GM18517 (cell line): ENCODE measurements at regions not wholly inside any gene's neighbourhood (a gene's known extent, or its start where the extent isn't known, plus 50 kb on each side); places are given as distances from the start of the nearest gene placed in this dataset.

Experiments
- ATAC-seq: cut with Tn5 transposase; IDR thresholded peaks from one replicate; pipeline ENCODE4 v1.9.1; 2021; ENCODE audit warnings: mild to moderate bottlenecking, moderate library complexity; ENCODE audit not compliant: unreplicated experiment

DNA sequence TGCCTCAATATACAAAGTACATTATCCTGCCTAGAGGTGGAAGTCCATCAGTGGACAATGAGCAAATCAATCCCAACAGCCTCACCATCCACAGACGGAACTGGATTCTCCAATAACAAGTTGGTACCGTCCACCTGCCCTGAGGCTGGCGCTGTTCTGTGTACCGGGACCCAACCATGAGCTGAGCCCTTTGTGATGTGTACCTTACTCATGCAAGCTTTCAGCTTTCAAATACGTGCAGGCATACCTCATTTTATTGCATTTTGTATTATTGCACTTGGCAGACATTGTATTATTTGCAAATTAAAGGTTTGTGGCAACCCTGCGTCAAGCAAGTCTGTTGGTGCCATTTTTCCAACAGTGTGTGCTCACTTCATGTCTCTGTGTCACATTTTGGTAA is 476.0 kb upstream of the MKI67 start:
- ATAC-seq = no peak

DNA sequence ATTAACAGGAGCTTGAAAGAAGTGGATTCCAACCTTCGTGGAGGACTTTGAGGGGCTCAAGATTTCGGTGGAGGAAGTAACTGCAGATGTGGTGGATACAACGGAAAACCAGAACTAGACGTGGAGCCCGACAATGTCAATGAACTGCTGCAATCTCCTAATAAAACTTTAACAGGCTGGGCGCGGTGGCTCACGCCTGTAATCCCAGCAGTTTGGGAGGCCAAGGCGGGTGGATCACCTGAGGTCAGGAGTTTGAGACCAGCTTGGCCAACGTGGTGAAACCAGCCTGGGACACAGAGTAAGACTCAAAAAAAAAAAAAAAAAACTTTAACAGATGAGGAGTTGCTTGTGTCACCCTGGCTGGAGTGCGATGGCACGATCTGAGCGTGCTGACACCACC is 477.8 kb upstream of the MKI67 start:
- no peak for ATAC-seq

DNA sequence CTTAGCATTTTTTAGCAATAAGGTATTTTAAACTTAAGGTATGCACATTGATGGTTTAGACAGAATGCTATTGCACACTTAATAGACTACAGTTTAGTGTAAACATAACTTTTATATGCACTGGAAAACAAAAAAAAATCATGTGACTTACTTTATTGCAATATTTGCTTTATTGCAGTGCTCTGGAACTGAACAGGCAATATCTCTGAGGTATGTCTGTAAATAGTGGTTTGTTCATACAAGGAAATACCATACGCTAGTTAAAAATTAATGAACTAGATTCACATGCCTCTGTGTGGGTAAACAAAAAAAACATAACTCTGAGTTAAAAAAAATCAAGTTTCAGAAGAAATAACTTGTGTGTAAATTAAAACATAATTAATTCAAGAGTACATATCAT is 479.0 kb upstream of the MKI67 start:
- no peak for ATAC-seq

DNA sequence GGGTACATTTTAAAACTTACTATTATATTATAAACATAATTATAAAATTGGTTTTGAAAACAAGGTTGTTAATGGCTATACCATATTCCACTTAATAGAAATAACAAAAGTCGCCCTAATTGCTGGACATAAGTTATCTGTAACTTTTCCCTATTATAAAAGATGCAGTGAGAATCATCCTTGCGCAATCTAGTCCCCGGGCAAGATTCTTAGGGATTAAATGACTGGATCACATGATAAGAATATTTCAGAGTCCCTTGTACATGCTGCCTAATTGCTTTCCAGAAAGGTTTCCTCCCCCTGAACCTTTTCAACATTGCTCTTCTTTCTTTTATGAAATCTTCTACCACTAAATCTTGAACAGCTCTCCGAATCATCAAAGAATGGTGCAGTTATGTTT is 479.8 kb upstream of the MKI67 start:
- no peak for ATAC-seq

DNA sequence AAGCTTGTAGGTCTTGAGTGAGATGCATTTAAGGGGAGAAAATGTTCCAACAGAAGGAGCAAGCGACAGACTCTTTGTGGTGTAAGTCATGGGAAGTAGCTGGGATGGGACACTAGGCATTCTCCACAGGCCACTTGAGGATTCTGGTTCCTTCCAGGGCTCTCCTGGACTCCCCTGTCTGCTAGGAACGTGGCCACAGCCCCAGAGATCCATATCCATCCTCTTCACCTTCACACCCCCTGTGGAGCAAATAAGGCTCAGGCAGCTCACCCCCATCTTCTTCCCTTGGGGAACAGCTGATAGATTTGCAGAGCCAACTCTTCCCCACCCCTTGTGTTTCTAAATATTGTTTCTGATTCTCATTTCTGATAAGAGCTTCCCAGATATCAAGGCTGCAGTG is 482.6 kb upstream of the MKI67 start:
- no peak for ATAC-seq

DNA sequence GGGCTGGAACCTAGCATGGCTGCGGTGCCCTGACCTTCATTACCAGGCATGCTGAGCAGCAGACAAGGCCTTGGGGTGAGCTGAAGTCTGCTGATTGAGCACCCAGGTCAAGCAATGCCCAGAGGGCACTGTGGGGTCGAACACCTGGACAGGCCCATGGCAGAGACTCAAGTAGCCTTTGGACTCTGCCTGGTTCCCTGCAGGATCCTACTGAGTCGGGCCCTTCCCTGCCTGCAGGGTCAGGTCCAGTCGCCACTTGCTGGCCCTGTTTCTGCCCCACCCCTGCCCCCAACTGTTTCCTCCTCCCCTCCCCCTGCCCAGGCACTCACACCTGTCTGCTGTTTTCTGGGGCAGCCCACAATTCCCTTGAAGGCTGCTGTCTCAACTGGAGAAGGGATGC is 483.2 kb upstream of the MKI67 start:
- ATAC-seq = no peak

DNA sequence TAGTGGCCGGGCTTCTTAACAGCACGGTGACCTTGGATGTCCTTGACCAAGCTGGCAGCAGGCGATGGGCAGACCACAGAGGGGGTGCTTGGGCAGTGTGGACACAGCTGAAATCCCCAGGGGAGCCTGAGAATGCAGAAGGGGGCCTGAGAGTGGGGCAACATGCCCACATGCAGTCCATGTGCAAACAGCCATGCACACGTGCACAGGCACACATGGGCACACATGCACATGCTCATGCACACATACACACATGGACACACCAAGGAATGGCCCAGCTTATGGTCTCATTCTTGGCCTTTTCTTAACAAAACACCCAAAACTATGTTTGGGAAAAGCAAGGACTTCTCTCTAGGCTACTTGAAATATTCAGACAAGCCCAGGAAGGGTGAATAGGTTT is 483.9 kb upstream of the MKI67 start:
- ATAC-seq = no peak

DNA sequence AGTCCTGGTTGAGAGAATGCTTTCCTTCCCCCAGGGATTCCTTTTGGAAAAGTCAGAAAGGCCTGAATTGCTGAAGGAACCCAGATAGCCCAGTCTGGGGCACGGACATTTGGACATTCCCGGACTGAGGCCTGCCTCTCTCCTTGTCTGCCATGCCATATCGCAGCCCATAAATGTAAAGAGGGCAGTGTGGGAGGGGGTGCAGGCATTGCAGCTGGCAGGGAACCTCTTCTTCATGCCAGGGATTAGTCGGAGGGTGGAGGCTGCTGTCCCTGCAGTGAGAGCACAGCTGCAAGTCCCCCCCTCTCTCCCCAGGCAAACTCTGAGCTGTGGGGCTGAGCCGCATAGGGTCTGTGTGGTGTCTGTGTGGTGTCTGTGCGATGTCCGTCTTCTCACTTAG is 486.0 kb upstream of the MKI67 start:
- ATAC-seq = no peak

DNA sequence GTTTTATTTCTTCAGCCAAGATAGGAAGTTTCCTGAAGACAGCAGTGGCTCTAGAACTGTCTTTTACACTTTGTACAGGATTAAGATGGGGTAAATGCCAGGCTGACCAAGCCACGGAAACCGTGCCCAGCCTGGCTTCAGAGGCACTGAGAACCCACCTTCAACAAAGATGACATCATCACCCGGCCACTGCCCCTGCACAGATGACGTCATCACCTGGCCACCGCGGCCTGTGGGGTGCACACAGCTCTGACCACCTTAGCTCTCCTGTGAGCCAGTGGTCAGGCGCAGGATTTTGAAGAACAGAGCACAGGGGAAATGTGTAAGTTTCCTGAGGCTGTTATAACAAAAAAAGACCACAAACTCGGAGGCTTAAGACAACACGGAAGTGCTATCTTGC is 486.4 kb upstream of the MKI67 start:
- ATAC-seq = no peak

DNA sequence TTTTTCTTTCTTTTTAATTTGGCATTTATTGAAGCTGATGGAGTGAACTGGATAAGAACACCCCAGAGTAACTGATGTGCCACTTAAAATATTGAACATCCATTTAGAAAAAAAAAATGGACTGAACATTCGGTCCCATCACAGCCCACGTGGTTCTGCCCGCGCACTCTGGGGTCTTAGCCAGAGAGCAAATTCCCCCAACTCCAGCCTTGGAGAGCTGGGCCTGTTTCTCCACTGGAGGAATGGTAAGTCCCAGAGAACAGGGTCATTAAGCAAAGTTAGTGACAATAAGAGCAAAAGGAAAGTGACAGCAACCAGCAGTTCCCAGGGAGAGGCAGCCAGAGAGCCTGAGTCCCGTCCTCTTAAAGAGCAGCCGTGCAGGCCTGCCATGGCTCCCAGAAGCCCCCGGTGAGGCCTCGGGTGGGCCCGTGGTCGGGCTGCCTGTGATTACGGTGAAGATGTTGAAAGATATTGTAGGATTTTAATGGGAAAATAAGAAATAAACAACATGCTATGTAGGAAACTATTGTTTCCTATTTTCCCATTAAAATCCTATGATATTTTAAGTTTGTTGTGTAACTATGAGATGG is 487.9 kb upstream of the MKI67 start:
- no peak for ATAC-seq

DNA sequence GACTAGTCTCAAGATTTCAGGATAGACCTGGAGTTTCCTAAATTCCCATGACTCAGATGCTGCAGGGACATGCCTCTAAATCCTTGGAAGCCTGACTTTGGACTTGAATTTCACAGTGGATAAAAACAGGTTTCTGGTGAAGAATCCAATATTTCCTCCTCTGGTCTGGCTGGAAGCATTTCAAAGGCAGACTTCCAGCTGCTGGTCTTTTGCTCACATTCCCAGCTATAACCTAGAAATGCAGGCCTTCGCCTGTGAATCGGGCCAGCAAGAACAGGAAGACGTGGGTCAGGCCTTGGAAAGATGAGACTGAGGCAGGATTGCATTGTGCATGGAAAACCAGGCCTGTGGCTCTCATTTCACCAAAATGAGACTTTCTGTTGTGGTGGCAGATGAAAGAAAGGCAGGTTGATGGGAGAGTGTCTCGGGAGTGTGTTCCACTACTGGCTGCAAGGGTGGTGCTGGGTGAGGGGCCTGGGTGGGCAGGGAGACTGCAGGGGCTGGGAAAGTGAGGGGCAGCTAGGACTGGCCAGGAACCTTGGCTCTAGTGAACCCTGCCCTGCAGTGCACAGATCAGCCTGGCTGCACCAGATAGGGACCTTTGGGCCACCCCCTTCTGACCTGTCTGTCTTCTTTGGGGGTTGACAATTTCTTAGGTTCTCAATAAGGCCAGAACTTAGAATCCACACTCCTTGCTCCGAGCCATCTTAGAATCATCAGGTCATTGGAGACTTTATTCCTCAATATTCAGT is 488.8 kb upstream of the MKI67 start:
- no peak for ATAC-seq

DNA sequence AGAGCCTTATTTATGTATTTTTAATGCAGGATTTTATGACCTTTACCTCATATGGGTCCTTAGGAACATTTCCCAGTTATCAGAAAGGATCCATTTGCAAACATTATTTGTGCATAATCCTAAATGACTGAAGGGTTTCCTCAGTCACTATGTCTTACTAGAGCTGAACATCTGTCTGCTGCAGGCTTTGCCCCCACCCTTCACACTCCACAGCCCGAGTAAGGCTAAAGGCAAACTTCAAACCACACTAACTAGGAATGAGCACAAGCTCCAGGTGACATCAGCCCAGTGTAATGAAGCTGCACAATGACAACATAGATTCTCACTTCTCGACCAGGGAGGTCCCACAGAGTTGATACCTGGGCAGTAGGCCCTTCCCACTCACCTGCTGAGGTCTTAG is 491.3 kb upstream of the MKI67 start:
- ATAC-seq = no peak

DNA sequence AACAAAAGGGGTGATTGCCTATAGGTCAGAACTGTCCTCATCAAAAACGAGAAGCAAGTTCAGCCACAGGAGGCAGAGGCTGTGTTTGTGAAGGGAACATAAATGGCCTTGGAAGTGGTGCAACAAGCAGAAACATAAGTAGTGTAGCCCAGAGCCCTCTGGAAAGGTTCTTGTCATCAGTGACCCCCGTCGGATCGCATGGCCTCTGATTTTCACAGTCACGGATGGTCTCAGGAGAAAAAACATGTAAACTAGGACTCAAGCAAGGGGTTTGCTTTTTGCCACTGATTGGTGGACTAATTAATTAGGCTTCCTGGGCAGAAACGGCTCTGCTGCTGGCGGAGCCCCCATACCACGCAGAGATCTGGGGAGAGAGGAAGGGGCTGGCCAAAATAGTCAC is 496.5 kb upstream of the MKI67 start:
- no peak for ATAC-seq

DNA sequence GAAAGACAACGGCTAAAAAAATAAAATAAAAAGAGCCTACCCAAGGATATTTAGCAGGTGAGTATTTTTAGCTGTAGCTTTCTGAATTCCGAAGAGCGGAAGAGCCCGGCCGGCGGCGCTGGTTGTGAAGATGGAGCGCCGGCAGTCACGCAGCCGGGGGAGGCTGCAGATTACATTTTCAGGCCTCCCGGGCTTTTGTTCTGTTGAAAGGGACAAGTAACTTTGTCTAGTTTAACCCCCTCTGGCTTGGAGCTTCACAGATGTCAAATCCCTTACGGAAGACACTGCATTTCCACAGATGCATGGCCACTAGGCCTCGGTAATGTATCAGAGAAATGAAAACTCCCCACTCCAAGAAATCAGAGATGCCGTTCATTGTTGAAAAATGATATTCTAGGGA is 497.6 kb upstream of the MKI67 start:
- no peak for ATAC-seq

DNA sequence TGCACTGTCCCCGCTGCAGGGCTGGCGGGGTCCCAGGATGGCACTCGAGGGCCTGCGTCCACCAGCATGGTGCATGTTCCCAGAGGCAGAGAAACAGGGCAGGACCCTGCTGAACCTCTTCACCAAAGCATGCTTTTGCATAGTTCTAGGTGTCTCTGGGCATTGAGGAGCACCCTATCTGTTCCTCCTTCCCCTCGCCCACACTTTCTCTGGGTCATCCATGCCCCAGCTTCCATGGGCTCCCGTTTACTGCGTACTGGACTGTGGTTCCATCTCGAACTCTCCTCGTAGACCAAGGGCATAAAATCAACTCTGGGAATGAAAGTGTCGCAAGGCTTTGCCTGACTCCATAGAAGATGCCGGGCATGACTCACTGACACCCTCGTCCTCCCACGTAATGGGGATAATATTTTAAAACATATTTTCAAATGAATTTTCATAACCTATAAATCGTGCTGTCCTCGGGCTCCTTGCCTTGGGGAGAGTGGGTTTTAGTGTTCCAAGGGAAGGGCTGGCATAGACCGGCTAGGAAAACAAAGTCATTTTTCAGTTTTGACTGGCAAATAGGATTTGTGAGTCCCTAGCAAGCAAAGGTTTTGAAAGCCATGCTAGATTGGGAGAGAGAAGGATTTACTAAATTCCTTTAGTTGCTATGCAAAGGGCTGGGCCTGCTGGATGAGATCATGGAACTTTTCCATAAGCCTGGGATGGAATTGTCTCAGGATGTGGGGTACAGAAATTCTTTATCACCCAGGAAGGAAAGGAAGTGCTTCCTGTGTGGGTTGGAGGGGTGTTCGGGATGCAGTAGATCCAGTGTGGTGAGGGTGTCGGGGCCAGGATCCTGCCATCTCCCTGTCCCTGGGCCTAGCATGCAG is 498.7 kb upstream of the MKI67 start:
- no peak for ATAC-seq

DNA sequence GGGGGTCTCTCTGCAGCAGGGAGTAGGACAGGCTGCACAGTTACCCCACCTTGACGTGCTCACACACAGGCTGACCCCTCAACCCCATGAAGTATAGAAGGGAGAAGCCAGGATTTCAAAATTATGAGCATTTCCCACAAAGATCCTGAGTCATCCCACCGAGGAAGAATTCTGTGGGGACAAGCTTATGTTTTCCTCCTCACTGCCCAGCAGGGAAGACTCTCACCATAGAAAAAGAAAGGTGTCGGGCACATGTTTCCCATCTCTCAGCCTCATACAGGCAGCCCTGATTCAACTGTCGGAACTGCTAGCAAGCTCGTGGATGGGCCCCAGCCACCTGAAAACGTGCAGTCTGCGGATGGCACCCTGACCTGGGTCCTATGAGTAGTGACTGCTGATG is 499.7 kb upstream of the MKI67 start:
- ATAC-seq = no peak

DNA sequence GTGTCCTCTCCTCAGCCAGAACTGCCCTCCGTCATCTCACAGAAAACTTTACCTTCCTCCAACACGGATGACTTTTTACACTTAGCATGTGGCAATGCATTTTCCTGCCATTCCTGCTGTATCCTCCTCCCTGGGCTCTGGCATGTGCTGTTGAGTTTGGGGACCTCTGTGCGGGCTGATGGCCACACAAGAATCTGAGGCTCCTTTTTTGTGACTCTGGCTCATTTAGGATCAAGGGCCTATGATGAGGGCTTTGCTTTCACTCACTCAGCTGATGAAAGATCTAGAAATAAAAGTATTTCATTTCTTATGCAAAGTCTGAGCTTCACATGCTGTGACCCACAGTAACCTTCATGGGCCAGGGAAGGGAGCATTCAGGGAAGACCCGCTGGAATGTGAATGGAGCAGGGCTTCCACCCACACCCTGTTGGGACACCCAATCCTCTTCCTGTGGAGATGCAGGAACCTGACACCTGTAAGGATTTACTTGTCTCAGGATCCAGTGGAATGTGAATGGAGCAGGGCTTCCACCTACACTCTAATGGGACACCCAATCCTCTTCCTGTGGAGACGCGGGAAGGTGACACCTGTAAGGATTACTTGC is 500.3 kb upstream of the MKI67 start:
- no peak for ATAC-seq

DNA sequence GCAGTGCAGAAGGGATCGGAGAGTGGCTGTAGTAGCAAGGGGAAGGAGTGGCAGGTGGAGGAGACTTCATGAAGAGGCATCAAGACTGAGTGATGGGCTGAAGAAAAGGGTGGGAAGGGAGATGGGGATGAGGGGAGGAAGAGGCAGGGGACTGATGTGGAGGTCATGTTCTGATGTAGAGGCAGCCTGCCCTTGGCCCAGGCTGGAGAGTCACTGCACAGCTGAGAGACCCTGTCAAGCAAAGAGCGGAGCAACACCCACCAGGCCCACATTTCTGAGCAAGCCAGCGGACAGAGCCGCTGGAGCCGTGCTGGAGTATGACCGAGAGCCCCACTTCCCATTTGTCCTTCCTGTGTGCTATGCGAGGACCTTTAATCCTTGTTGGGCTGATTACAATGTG is 501.6 kb upstream of the MKI67 start:
- ATAC-seq = no peak

DNA sequence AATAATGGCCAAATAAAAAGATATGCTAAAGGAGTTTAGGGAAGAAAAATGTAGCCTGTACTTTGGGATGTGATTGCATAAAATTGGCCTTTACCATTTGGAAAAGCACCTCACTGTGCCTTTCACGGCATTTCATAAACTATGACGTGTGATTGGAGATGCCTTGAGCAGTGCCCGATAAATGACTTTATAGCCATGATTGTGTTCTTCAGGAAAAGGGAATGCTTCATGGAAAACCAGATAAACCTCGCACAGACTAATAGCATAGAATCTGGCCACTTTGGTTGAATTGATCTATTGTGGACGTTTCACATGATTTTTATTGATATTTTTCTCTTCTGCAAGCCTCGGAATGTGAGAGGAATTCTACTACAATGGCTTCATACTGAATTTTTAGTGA is 502.0 kb upstream of the MKI67 start:
- ATAC-seq = no peak

DNA sequence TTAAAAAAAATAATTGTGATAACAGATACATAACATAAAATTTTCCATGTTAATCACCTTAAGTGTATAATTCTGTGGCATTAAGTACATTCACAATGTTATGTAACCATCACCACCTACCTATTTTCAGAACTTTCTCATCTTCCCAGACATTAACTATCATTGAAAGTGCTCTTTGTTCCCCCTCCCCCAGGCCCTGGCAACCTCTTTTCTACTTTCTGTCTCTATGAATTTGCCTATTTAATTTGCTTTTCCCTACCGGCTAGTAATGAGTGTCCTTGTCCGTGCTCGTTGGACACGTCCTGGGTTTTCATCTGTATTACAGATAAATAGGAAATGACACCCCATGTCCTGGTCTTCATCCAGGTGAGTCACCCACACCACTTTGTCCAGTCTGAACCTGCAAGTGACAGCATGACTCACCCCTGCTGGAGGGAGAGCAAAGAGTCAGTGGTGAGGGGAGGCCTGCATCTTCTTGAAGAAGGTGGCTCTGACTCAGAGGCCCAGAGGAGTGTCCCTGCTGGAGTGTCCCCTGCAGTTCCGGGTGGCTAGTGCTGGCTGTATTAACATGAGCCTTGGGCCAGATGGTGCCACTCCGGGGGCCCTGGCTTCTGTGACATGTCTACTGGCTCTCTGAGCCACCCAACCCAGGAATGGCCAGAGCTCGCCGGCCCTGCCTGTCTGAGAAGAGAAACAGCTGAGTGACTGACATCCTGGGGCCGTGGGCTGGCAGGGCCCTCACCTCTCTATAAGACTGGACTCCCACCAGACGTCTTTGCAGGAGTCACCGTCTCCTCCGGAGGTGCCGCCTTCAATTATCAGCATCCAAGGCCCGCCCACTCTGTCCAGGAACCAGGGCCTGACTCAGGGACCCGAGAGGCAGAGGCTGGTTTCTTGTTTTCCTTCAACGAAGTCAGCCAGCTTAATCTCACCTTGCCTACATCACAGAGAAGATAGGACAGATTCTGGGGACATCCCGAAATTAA is 503.2 kb upstream of the MKI67 start:
- ATAC-seq = no peak
